HEK293T (cell line): ENCODE measurements at regions not wholly inside any gene's neighbourhood (a gene's known extent, or its start where the extent isn't known, plus 50 kb on each side); places are given as distances from the start of the nearest gene placed in this dataset.

Experiments
- CTCF ChIA-PET: fragments of 350-600 bp; formaldehyde crosslinking; extraction: SDS; loops from one replicate; lab custom pipeline; 2021; ENCODE audit warnings: antibody characterized with exemption, inconsistent platforms; lab: Yijun Ruan, JAX
- POLR2A ChIA-PET: fragments of 350-600 bp; formaldehyde crosslinking; extraction: SDS; loops from one replicate; lab custom pipeline; 2020; ENCODE audit warnings: antibody characterized with exemption, inconsistent platforms; lab: Yijun Ruan, JAX
- DNase-seq: peaks from one replicate; pipeline ENCODE4 v3.0.0; 2012; ENCODE audit warnings: mixed read lengths; ENCODE audit errors: extremely low spot score
- FOXM1 ChIP-seq: fragments of 450-650 bp; IDR thresholded peaks from 2 replicates; pipeline ENCODE4 v1.6.1; 2017; ENCODE audit warnings: mild to moderate bottlenecking, borderline replicate concordance
- TARDBP ChIP-seq: fragments of 450-650 bp; IDR thresholded peaks from 2 replicates; pipeline ENCODE4 v1.6.1; 2016

- DNase-seq, result no peak
- ChIA-PET CTCF (no interaction called here), POLR2A (no interaction called here)
- TF ChIP-seq FOXM1 (no peak), TARDBP (no peak)
These were observed 51.7 kb upstream of the OR9Q1 start for GRCh38 chr11:57972013-57972367.
